Natural killer cell (primary cell): ENCODE measurements at regions not wholly inside any gene's neighbourhood (a gene's known extent, or its start where the extent isn't known, plus 50 kb on each side); places are given as distances from the start of the nearest gene placed in this dataset.

Experiments
- ATAC-seq, 3 donors: fragments of 150-1000 bp in 2 of 3; fragments of 200-7000 bp in 1 of 3; cut with Tn5 transposase; 1 replicate in 1 of 3; 2 replicates in 2 of 3; pipeline ENCODE4 v1.10.0; 2021; ENCODE audit warnings: mild to moderate bottlenecking in 2 of 3, moderate library complexity in 2 of 3
- DNase-seq, 2 donors: peaks; one replicate each; pipeline versions ENCODE4 v3.0.0 to v3.0.0-alpha.2; 2013 to 2021; ENCODE audit warnings: mixed read lengths in 1 of 2
- H3K27ac ChIP-seq: one replicate; pipeline ENCODE4 v1.5.1; 2013; ENCODE audit warnings: mild to moderate bottlenecking, low read length
- H3K27me3 ChIP-seq: one replicate; pipeline ENCODE4 v1.6.1; 2013; ENCODE audit warnings: low read length; ENCODE audit not compliant: control insufficient read depth, insufficient read depth
- H3K36me3 ChIP-seq: one replicate; pipeline ENCODE4 v1.6.1; 2013; ENCODE audit warnings: low read length; ENCODE audit not compliant: control insufficient read depth, insufficient read depth
- H3K4me1 ChIP-seq: one replicate; pipeline ENCODE4 v1.6.1; 2013; ENCODE audit warnings: low read length; ENCODE audit not compliant: control insufficient read depth, insufficient read depth
- H3K4me3 ChIP-seq: one replicate; pipeline ENCODE4 v1.5.1; 2013; ENCODE audit warnings: low read length
- H3K9me3 ChIP-seq: one replicate; pipeline ENCODE4 v1.6.1; 2013; ENCODE audit warnings: low read length; ENCODE audit not compliant: control insufficient read depth, insufficient read depth
- H3K27ac Mint-ChIP-seq, 2 donors: one replicate each; pipeline ENCODE4 v1.8.0; 2022; ENCODE audit warnings: mild to moderate bottlenecking in 2 of 2, mixed read lengths in 2 of 2, moderate library complexity in 1 of 2
- H3K27me3 Mint-ChIP-seq, 2 donors: one replicate each; pipeline ENCODE4 v1.8.0; 2022; ENCODE audit warnings: low read depth in 2 of 2, mixed read lengths in 2 of 2
- H3K36me3 Mint-ChIP-seq: one replicate; pipeline ENCODE4 v1.8.0; 2022; ENCODE audit warnings: mixed read lengths
- H3K4me1 Mint-ChIP-seq, 2 donors: one replicate each; pipeline ENCODE4 v1.8.0; 2022; ENCODE audit warnings: mixed read lengths in 2 of 2
- H3K4me3 Mint-ChIP-seq: one replicate; pipeline ENCODE4 v1.8.0; 2022; ENCODE audit warnings: mild to moderate bottlenecking, moderate library complexity, mixed read lengths
- H3K9me3 Mint-ChIP-seq, 2 donors: one replicate each; pipeline ENCODE4 v1.8.0; 2022; ENCODE audit warnings: mixed read lengths in 2 of 2
- CTCF ChIP-seq: fragments of 200-600 bp; IDR thresholded peaks from one replicate; pipeline ENCODE4 v1.8.0; 2022; ENCODE audit warnings: antibody characterized with exemption
- WGBS: methylation state at CpG from one replicate; pipeline ENCODE4 v1.1.7; 2013; ENCODE audit warnings: missing lambda C conversion rate; ENCODE audit not compliant: insufficient coverage; 5-methylcytosine and 5-hydroxymethylcytosine counted together
- intact Hi-C: fragments of 100-400 bp; cut with micrococcal nuclease; formaldehyde crosslinking; loops from one replicate; pipeline ENCODE4 v1.14.2; 2022

- Histone ChIP-seq H3K27me3 (no peaks in the 10 kb centered on the region), H3K36me3 (no peaks in the 10 kb centered on the region), H3K4me1 (no peaks in the 10 kb centered on the region), H3K9me3 (no peaks in the 10 kb centered on the region), H3K27ac (no peak overlapping the region), H3K4me3 (no peak overlapping the region)
- ATAC-seq = no peak
- no peak overlapping the region for H3K4me3 Mint-ChIP-seq
- no peaks in the 10 kb centered on the region for H3K4me1 Mint-ChIP-seq
- no peak for DNase-seq
- peaks cover 8% of the 10 kb centered on the region for H3K36me3 Mint-ChIP-seq
- no peaks in the 10 kb centered on the region for H3K27me3 Mint-ChIP-seq
- no peak overlapping the region for H3K27ac Mint-ChIP-seq
- intact Hi-C loops = no loop called here
- 79% methylated on average over 4 of the region's 4 CpGs for WGBS
- peaks cover 4 to 14% of the 10 kb centered on the region in 2 donors for H3K9me3 Mint-ChIP-seq
- no peak for TF ChIP-seq CTCF
Observed at GRCh38 chr20:12592756-12593155, 416.0 kb upstream of the SPTLC3 start.

GRCh38 chr20:12593342-12593873, 415.4 kb upstream of the SPTLC3 start:
- no peaks in the 10 kb centered on the region for H3K27me3 Mint-ChIP-seq
- WGBS = 83% methylated on average over 4 of the region's 5 CpGs
- Histone ChIP-seq H3K36me3 (no peaks in the 10 kb centered on the region), H3K4me3 (no peak overlapping the region), H3K27me3 (no peaks in the 10 kb centered on the region), H3K4me1 (no peaks in the 10 kb centered on the region), H3K9me3 (no peaks in the 10 kb centered on the region), H3K27ac (no peak overlapping the region)
- ATAC-seq (no peak), DNase-seq (no peak)
- no peaks in the 10 kb centered on the region for H3K4me1 Mint-ChIP-seq
- peaks cover 8% of the 10 kb centered on the region for H3K36me3 Mint-ChIP-seq
- TF ChIP-seq CTCF = no peak
- H3K4me3 Mint-ChIP-seq = no peak overlapping the region
- peaks cover 4 to 14% of the 10 kb centered on the region in 2 donors for H3K9me3 Mint-ChIP-seq
- no peak overlapping the region for H3K27ac Mint-ChIP-seq
- intact Hi-C loops = no loop called here

GRCh38 chr20:12594410-12595088, 414.2 kb upstream of the SPTLC3 start:
- DNase-seq (no peak), ATAC-seq (no peak)
- no peak overlapping the region for H3K4me3 ChIP-seq
- no peak overlapping the region for H3K27ac Mint-ChIP-seq
- no peaks in the 10 kb centered on the region for H3K9me3 ChIP-seq
- no peaks in the 10 kb centered on the region for H3K4me1 Mint-ChIP-seq
- H3K4me3 Mint-ChIP-seq = no peak overlapping the region
- H3K36me3 Mint-ChIP-seq = peaks cover 8% of the 10 kb centered on the region
- peaks cover 4 to 14% of the 10 kb centered on the region in 2 donors for H3K9me3 Mint-ChIP-seq
- intact Hi-C loops = no loop called here
- no peaks in the 10 kb centered on the region for H3K36me3 ChIP-seq
- H3K27me3 Mint-ChIP-seq = no peaks in the 10 kb centered on the region
- no peak overlapping the region for H3K27ac ChIP-seq
- 60% methylated on average over 1 of the region's 2 CpGs for WGBS
- no peaks in the 10 kb centered on the region for H3K4me1 ChIP-seq
- no peaks in the 10 kb centered on the region for H3K27me3 ChIP-seq
- TF ChIP-seq CTCF = no peak

DNA sequence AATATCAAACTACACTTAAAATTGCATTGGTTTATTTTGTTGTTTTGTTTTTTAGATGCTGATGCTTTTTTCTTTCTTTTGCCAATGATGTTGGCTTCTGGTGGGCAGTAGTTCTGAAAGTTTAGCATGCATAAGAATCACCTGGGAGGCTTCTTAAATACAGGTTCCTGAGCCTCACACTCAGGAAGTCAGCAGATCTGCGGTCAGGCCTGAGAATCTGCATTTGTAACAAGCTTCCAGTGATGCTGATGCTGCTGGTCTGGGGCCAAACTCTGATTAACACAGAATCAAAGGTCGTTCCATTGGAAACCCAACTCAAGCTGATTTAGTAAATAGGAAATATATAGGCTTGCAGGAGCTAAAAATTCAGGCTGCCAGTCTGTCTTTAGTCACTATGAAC, 412.9 kb upstream of the SPTLC3 start:
- no peak for TF ChIP-seq CTCF
- Mint-ChIP-seq H3K4me3 (no peak overlapping the region), H3K4me1 (no peaks in the 10 kb centered on the region), H3K9me3 (peaks cover 6 to 9% of the 10 kb centered on the region in 2 donors), H3K27ac (no peak overlapping the region), H3K27me3 (no peaks in the 10 kb centered on the region), H3K36me3 (peaks cover 8% of the 10 kb centered on the region)
- H3K4me1 ChIP-seq = no peaks in the 10 kb centered on the region
- ATAC-seq (no peak), DNase-seq (no peak)
- no peak overlapping the region for H3K4me3 ChIP-seq
- H3K27ac ChIP-seq = no peak overlapping the region
- H3K27me3 ChIP-seq = no peaks in the 10 kb centered on the region
- no peaks in the 10 kb centered on the region for H3K9me3 ChIP-seq
- intact Hi-C loops = no loop called here
- H3K36me3 ChIP-seq = no peaks in the 10 kb centered on the region
- 57% methylated on average over 2 of the region's 2 CpGs for WGBS
